GM12865 (cell line): ENCODE measurements at regions not wholly inside any gene's neighbourhood (a gene's known extent, or its start where the extent isn't known, plus 50 kb on each side); places are given as distances from the start of the nearest gene placed in this dataset.

Source experiments
- DNase-seq: peaks from one replicate; pipeline ENCODE4 v3.0.0; 2010; ENCODE audit warnings: low read depth
- H3K4me3 ChIP-seq: 2 replicates; pipeline ENCODE4 v1.5.1; 2011; ENCODE audit warnings: mild to moderate bottlenecking, low read depth, low read length, control low read depth
- TF ChIP-seq, protein P1 (sequence below): IDR thresholded peaks from 2 replicates; pipeline ENCODE4 v1.5.1; 2011; ENCODE audit warnings: low read length, control low read depth, low read depth, inconsistent platforms; ENCODE audit not compliant: insufficient read depth; ENCODE audit errors: missing control alignments

DNA sequence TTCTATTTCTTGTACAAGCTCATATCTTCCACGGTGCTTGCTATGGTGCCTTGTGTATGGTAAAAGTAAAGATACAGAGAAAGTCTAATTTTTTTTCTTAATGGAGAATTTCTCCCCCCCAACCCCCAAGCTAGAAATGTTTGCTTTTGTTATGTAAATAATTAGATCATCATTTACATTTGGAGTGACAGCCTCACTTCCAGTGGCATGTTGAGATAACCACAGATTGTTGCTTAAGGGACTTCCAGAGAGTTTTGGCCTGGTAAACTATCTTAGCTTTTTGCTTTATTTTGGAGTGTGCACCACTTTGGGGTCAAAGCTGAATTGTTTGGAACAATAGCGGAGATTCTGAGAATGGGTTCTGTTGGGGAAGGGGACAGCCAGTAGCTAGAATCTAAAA lies 129.7 kb downstream of the ZNF365 start:
- TF ChIP-seq, protein P1, sequence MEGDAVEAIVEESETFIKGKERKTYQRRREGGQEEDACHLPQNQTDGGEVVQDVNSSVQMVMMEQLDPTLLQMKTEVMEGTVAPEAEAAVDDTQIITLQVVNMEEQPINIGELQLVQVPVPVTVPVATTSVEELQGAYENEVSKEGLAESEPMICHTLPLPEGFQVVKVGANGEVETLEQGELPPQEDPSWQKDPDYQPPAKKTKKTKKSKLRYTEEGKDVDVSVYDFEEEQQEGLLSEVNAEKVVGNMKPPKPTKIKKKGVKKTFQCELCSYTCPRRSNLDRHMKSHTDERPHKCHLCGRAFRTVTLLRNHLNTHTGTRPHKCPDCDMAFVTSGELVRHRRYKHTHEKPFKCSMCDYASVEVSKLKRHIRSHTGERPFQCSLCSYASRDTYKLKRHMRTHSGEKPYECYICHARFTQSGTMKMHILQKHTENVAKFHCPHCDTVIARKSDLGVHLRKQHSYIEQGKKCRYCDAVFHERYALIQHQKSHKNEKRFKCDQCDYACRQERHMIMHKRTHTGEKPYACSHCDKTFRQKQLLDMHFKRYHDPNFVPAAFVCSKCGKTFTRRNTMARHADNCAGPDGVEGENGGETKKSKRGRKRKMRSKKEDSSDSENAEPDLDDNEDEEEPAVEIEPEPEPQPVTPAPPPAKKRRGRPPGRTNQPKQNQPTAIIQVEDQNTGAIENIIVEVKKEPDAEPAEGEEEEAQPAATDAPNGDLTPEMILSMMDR = no peak
- no peak overlapping the region for H3K4me3 ChIP-seq
- DNase-seq = no peak

DNA sequence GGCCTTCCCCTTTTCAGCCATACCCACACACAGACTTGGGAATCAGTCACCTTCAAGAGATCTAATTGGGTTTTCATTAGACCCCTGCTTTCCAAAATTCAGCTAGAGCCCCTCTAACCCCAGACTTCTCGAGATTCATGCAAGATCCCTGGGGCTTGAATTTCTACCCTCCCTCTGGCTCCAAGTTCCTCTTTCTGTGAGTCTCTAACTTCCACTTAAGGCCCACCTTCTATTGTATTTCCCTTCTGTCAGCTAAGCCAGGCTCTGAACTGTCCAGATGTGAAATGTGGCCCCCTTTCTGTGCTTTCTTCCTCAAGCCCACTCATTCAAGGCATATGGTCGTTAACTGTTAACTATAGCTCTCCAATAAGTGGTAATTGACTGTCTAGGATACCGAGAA lies 132.2 kb downstream of the ZNF365 start:
- DNase-seq = no peak
- H3K4me3 ChIP-seq = no peak overlapping the region
- TF ChIP-seq, protein P1 = no peak

DNA sequence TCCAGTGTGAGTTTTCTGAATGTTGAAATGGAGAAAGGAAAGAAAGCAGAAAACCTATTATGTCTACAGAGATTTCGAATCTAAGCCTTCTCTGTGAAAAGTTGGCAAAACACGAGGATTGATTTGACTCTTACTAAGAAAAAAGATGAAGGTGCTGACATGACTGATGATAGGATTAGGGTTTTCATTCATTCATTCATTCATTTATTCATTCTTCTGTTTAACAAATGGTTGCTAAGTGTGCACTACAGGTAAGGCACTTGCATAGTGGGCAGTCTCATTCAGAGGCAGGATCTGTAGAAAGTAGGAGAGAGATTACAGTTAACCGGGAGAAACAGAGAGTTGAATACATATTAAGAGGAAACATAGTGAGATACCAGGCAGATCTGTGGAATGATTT lies 137.1 kb downstream of the ZNF365 start:
- no peak for DNase-seq
- TF ChIP-seq, protein P1 = no peak
- H3K4me3 ChIP-seq = no peak overlapping the region

DNA sequence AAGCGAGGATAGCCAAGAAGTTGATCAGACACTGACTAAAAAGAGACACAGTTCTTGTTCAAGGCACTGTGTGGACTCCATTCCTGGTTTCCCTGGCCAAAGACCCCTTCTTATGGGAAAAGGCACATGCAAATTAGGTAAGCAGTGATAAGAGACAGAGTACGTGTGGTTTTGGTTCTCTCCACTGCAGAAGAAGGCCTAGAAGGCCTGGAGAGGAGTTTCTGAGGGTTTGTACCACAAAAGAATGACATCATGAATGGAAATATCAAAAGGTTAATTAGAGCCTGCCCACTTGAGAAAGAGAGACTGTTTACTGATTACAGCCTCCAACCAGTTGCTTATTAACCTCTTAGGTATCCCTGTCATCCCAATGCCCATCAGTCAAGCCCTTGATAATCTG lies 137.5 kb downstream of the ZNF365 start:
- TF ChIP-seq, protein P1 = no peak
- no peak overlapping the region for H3K4me3 ChIP-seq
- DNase-seq = peak; percentile 9

GRCh38 chr10:62512732-62513475 lies 138.7 kb downstream of the ZNF365 start:
- TF ChIP-seq, protein P1 = no peak
- no peak for DNase-seq
- H3K4me3 ChIP-seq = no peak overlapping the region

DNA sequence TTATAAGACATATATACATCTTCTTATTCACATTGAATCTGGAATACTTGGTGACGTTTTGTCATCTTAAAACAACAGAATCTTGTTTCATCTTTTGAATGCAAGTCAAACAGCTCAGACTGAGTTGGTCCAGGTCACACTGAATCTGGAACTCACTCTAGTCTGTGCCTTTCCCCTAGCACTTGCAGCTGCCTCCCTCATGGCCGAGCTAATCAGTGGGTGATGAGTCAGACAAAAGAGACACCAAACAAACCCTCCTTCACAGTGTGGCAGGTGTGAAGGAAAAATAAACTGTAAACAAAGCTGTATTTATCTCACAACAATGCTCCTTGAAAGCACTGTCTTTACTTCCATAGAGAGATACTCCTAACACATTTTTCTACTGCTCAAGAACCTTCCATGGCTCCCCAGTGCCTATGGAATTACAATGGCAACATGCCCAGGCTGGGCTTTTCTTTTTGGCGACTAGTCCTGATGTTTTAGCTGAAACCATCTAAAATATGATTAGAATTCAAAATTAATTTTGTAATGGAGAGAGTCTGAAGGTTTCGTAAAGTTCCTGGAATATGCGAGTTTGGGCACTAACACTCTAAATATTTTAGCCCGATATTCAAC lies 140.0 kb downstream of the ZNF365 start:
- no peak for DNase-seq
- no peak overlapping the region for H3K4me3 ChIP-seq
- TF ChIP-seq, protein P1 = no peak
